HG02840 (cell line): ENCODE measurements at regions not wholly inside any gene's neighbourhood (a gene's known extent, or its start where the extent isn't known, plus 50 kb on each side); places are given as distances from the start of the nearest gene placed in this dataset.

Source experiments
- ATAC-seq: cut with Tn5 transposase; IDR thresholded peaks from one replicate; pipeline ENCODE4 v1.9.1; 2021; ENCODE audit warnings: mild to moderate bottlenecking, moderate library complexity, moderate number of reproducible peaks; ENCODE audit not compliant: unreplicated experiment, low FRiP score

DNA sequence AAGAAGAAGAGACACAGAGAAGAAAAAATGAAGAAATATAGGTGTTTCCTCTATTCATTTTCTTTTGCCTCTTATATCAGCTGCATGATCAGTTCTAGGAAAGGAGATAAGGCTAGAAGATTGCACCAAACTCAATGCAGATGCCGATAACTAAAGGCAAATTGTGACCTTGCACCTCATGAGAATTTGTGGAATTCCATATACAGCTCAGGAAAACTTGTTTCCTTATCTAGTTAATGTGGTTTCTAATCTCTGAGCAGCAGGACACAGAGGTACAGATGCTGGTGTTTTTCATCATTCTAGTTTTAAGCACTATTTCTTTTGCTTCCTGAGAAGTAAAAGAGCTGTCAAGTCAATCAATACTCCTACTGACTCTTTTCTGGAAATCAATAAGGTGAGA, 104.6 kb upstream of the NWD2 start:
- no peak for ATAC-seq

DNA sequence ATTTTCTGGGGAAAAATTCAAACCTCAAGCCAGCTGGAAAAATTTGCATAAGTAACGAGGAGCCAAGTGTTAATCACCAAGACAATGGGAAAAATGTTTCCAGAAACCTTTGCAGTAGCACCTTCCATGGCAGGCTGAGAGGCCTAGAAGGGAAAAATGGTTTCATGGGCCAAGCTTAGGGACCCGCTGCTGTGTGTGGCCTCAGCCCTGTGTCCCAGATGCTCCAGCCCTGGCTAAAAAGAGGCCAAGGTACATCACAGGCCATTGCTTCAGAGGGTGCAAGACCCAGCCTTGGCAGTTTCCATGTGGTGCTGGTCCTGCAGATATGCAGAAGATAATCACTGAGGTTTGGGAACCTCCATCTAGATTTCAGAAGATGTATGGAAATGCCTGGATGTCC, 98.3 kb upstream of the NWD2 start:
- ATAC-seq = no peak

DNA sequence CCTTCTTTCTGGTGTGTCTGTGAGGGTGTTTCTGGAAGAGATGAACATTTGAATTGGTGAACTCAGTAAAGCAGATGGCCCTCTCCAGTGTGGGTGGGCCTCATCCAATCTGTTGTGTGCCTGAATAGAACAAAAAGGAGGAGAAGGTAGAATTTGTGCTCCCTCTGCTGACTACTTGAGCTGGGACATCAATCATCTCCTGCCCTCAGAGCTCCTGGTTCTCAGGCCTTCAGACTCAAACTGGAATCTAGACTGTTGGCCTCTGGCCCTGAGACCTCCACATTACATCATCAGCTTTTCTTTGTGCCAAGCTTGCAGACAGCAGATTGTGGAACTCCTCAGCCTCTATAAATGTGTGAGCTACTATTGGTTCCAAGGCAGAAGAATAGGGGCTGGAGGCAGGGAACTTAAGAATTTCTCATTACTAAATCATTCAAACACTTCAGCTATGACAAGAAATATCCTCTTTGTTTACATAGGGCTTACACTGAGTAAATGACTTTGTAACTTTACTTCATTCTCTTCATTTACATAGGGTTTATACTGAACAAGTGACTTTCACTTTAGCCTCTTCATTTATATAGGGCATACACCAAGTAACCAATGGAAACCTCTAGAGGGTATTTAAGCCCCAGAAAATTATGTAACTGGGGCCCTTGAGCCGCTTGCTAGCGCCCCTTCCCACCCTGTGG, 86.9 kb upstream of the NWD2 start:
- ATAC-seq = no peak

DNA sequence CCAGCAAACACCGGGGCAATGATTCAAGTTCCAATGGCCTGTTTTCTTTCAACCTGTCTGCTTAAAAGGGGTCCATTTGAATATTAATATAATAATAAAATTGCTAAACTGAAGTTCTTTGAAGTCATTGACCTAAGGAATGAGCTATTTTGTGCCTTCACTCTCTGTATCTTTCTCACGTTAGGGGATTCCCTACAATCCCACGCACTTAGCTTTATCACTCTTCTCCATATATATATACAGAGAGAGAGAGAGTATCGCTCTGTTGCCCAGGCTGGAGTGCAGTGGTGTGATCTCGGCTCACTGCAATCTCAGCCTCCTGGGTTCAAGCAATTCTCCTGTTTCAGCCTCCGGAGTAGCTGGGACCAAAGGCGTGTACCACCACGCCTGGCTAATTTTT, 83.9 kb upstream of the NWD2 start:
- no peak for ATAC-seq

DNA sequence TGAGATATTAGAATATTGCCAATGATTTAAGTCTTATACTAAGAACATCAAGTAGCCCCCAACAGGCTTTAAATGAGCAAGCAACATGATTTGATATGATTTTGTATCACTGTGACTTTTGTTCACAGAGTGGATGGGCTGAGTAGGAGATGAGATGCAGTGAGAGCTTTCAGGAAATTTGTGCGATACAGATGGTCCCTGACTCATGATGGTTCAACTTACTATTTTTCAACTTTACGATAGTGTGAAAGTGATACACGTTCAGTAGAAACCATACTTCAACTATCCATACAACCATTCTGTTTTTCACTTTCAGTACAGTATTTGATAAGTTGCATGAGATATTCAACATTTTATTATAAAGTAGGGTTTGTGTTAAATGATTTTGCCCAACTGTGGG, 78.7 kb upstream of the NWD2 start:
- ATAC-seq = no peak

DNA sequence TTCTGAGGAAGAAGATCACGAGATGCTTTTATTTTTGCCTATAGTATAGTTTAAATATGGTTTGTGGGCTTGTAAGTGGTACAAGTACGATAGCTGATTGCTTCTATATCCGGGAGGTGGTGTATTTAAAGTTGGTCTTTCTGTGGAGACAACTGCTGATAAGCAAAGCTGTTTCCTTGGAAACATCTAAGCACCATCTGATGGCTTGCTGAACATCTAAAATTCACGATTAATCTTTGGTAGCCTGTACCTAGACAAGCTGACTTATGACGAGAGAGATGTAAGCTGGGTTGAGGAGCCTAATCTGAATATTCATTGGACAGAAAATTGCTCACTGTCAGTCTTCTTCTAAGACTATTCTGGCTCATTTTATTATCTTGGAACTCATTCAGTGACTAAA, 74.6 kb upstream of the NWD2 start:
- ATAC-seq = no peak

DNA sequence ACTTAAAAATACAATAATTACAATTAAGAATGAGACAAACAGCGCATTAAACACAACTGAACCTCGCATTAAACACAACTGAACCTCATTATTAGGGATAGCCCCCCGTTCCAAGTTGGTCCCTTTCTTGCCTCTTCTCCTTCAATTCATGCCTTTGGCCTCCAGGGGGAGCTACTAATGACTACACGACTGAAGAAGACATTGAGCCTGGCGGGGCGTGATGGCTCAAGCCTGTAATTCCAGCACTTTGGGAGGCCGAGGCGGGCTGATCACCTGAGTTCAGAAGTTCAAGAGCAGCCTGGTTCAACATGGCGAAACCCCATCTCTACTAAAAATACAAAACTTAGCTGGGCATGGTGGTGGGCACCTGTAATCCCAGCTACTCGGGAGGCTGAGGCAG, 56.4 kb upstream of the NWD2 start:
- no peak for ATAC-seq
